ENCODE measurements at regions not wholly inside any gene's neighbourhood (a gene's known extent, or its start where the extent isn't known, plus 50 kb on each side); places are given as distances from the start of the nearest gene placed in this dataset.
"Not testable (repeated sequence)": the region's sequence is repeated elsewhere in the genome, so short reads cannot be mapped to it uniquely, and the experiment has no call there.

DNA sequence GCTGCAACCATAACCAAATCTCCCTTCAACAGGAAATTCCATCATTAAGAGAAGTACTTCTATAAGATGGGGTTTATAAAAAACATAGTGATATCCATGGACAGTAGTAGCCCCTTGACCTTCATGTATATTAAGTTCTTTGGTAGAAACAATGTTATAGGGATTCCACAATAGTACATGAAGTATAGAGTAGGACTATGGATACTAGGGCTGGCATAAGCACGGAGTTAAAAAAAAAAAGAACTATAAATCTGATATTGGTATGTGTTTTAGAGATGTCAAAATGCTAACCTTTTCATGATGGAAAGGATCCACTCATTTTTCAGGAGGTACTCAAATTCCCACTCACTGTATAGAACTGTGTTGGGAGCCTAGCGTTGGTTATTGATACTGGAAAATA is 337.6 kb downstream of the FGF10 start:
- Mint-ChIP-seq H3K4me3 (ENCODE audit: low read depth) (no peak overlapping the region), H3K27me3 (no peaks in the 10 kb centered on the region), H3K9me3 (ENCODE audit: low read depth) (no peaks in the 10 kb centered on the region), H3K36me3 (ENCODE audit: insufficient read depth) (no peaks in the 10 kb centered on the region), H3K27ac (no peak overlapping the region), H3K4me1 (ENCODE audit: low read depth) (no peaks in the 10 kb centered on the region)
- no peak for DNase-seq (ENCODE audit: low spot score, unreplicated experiment)
- TF ChIP-seq, protein P1, sequence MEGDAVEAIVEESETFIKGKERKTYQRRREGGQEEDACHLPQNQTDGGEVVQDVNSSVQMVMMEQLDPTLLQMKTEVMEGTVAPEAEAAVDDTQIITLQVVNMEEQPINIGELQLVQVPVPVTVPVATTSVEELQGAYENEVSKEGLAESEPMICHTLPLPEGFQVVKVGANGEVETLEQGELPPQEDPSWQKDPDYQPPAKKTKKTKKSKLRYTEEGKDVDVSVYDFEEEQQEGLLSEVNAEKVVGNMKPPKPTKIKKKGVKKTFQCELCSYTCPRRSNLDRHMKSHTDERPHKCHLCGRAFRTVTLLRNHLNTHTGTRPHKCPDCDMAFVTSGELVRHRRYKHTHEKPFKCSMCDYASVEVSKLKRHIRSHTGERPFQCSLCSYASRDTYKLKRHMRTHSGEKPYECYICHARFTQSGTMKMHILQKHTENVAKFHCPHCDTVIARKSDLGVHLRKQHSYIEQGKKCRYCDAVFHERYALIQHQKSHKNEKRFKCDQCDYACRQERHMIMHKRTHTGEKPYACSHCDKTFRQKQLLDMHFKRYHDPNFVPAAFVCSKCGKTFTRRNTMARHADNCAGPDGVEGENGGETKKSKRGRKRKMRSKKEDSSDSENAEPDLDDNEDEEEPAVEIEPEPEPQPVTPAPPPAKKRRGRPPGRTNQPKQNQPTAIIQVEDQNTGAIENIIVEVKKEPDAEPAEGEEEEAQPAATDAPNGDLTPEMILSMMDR (IDR thresholded peaks at IDR 0.05; ENCODE audit: unreplicated experiment) = no peak

DNA sequence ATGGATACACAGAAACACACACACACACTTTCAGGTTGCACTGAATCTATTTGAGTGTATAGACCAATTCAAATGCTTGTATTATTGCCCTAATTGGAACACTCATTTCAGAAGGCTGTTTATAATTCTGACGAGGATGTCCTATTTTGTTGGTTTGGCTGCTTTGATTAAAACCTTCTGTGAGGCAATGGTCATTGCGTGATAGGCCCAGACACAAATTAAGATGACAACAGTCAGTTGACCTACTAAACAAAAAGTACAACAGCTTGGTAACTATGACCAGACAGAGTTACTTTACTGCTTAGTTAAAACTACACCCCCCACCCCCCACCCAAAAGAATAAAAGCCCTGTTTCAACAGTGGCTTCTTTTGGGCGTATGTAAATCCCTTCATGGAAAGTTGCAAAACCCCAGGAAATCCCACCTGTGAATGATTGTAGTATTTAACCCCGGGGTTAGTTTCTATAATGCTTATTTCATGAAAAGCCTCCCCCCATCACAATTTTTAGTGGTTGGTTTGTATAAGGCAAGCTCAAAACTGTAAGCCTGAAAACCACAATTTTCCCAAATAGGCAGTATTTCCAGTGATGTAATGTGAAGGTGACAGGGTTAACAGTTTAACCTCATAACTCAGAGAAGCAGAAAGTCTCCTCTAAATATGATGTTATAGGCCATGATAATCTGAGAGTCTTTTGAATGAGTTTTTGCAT is 340.8 kb downstream of the FGF10 start:
- TF ChIP-seq, protein P1 (IDR thresholded peaks at IDR 0.05; ENCODE audit: unreplicated experiment) = no peak
- Mint-ChIP-seq H3K4me1 (ENCODE audit: low read depth) (no peaks in the 10 kb centered on the region), H3K27me3 (no peaks in the 10 kb centered on the region), H3K36me3 (ENCODE audit: insufficient read depth) (no peaks in the 10 kb centered on the region), H3K4me3 (ENCODE audit: low read depth) (no peak overlapping the region), H3K27ac (no peak overlapping the region), H3K9me3 (ENCODE audit: low read depth) (peaks cover 7% of the 10 kb centered on the region)
- DNase-seq (ENCODE audit: low spot score, unreplicated experiment) = no peak

DNA sequence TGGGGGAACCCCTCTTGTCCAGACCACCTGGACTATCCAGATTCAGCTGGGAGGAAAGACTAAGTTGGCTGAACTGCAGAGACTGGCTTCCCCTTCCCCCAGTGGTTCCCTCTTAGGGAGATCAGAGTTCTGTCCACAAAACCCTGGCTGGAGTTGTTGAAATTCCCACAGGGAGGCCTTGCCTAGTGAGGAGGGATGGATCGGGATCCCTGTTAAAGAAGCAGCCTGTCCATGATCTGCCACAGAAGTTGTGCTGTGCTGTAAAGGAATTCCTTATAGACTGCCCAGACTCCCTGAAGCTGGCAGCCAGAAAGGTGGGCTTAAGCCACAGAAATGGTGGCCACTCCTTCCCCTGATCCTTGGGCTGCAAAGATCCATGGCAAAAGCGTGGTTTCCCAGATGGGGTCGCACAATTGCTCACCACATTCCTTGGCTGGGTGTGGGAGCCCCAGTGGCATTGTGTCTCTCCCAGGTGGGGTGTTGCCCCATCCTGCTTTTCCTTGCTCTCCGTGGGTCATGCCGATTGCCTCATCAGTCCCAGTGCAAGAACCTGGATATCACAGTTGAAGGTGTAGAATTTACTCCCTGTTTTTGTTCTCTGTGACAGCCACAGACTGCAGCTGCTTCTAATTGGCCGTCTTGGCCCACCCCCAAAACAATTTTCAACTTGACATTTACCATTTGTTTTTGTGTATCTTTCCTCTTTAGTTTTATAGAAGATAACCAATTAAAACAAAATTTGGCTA is 342.4 kb downstream of the FGF10 start:
- peaks cover 7% of the 10 kb centered on the region for H3K9me3 Mint-ChIP-seq (ENCODE audit: low read depth)
- TF ChIP-seq, protein P1 (IDR thresholded peaks at IDR 0.05; ENCODE audit: unreplicated experiment) = no peak
- no peaks in the 10 kb centered on the region for H3K27me3 Mint-ChIP-seq
- H3K4me1 Mint-ChIP-seq (ENCODE audit: low read depth) = no peaks in the 10 kb centered on the region
- no peaks in the 10 kb centered on the region for H3K36me3 Mint-ChIP-seq (ENCODE audit: insufficient read depth)
- no peak overlapping the region for H3K4me3 Mint-ChIP-seq (ENCODE audit: low read depth)
- DNase-seq (ENCODE audit: low spot score, unreplicated experiment) = no peak
- no peak overlapping the region for H3K27ac Mint-ChIP-seq

DNA sequence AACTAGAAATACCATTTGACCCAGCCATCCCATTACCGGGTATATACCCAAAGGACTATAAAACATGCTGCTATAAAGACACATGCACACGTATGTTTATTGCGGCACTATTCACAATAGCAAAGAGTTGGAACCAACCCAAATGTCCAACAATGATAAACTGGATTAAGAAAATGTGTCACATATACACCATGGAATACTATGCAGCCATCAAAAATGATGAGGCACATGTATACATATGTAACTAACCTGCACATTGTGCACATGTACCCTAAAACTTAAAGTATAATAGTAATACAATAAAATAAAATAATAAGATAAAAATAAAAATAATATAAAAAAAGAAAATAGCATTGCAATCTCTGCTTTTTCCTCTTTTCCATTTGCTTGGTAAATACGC is 344.7 kb downstream of the FGF10 start:
- DNase-seq (ENCODE audit: low spot score, unreplicated experiment) = not testable (repeated sequence)

DNA sequence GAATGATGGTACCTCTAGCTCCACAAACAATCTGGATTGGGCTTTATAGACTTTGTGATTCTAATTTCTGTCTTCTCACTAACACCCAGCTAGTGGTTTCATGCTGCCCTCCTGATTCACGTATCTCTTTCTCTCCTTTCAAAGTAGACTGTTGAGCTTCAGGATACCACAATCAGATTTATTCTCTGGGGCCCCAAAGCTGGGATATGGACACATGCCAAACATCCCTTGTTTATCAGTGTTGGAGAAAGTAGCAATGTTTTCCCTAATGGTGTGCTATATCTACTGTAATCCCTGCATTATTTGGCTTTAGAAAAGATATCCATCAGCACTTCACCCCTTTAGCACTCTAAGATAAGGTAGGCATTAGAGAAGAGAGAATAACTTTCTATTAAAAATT is 361.0 kb downstream of the FGF10 start:
- H3K4me3 Mint-ChIP-seq (ENCODE audit: low read depth) = no peak overlapping the region
- TF ChIP-seq, protein P1 (IDR thresholded peaks at IDR 0.05; ENCODE audit: unreplicated experiment) = no peak
- no peaks in the 10 kb centered on the region for H3K27me3 Mint-ChIP-seq
- H3K9me3 Mint-ChIP-seq (ENCODE audit: low read depth) = no peaks in the 10 kb centered on the region
- no peak for DNase-seq (ENCODE audit: low spot score, unreplicated experiment)
- H3K36me3 Mint-ChIP-seq (ENCODE audit: insufficient read depth) = no peaks in the 10 kb centered on the region
- H3K27ac Mint-ChIP-seq = no peak overlapping the region
- H3K4me1 Mint-ChIP-seq (ENCODE audit: low read depth) = no peaks in the 10 kb centered on the region

More for the DNA sequence above, 344.7 kb downstream of the FGF10 start:
- H3K9me3 Mint-ChIP-seq (ENCODE audit: low read depth) = peaks cover 21% of the 10 kb centered on the region
- H3K4me1 Mint-ChIP-seq (ENCODE audit: low read depth); H3K36me3 Mint-ChIP-seq (ENCODE audit: insufficient read depth); H3K4me3 Mint-ChIP-seq (ENCODE audit: low read depth); H3K27ac Mint-ChIP-seq; H3K27me3 Mint-ChIP-seq: not testable (repeated sequence)
